Astrocyte of the cerebellum (primary cell): ENCODE measurements at regions not wholly inside any gene's neighbourhood (a gene's known extent, or its start where the extent isn't known, plus 50 kb on each side); places are given as distances from the start of the nearest gene placed in this dataset.

Experiments used
- DNase-seq: peaks from one replicate; pipeline ENCODE4 v3.0.0-alpha.2; 2011; ENCODE audit warnings: low read depth
- H3K4me3 ChIP-seq: 2 replicates; pipeline ENCODE4 v1.5.1; 2011; ENCODE audit warnings: mild to moderate bottlenecking, low read depth, low read length, moderate library complexity
- in situ Hi-C: cut with HindIII; loops from 2 replicates; pipeline ENCODE4 v1.10.0; 2017; ENCODE audit warnings: low sequenced_read_pairs
- TF ChIP-seq, protein P1 (sequence below): IDR thresholded peaks from 2 replicates; pipeline ENCODE4 v1.5.1; 2012; ENCODE audit warnings: low read length, low read depth, moderate library complexity, mild to moderate bottlenecking; ENCODE audit errors: missing control alignments

DNA sequence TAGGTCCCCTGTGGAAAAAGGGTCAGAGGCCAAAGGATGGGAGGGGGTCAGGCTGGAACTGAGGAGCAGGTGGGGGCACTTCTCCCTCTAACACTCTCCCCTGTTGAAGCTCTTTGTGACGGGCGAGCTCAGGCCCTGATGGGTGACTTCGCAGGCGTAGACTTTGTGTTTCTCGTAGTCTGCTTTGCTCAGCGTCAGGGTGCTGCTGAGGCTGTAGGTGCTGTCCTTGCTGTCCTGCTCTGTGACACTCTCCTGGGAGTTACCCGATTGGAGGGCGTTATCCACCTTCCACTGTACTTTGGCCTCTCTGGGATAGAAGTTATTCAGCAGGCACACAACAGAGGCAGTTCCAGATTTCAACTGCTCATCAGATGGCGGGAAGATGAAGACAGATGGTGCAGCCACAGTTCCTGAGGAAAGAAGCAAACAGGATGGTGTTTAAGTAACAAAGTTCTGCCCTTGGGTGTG, 165.8 kb downstream of the RPIA start:
- TF ChIP-seq, protein P1, sequence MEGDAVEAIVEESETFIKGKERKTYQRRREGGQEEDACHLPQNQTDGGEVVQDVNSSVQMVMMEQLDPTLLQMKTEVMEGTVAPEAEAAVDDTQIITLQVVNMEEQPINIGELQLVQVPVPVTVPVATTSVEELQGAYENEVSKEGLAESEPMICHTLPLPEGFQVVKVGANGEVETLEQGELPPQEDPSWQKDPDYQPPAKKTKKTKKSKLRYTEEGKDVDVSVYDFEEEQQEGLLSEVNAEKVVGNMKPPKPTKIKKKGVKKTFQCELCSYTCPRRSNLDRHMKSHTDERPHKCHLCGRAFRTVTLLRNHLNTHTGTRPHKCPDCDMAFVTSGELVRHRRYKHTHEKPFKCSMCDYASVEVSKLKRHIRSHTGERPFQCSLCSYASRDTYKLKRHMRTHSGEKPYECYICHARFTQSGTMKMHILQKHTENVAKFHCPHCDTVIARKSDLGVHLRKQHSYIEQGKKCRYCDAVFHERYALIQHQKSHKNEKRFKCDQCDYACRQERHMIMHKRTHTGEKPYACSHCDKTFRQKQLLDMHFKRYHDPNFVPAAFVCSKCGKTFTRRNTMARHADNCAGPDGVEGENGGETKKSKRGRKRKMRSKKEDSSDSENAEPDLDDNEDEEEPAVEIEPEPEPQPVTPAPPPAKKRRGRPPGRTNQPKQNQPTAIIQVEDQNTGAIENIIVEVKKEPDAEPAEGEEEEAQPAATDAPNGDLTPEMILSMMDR, result no peak
- in situ Hi-C loops, result no loop called here
- DNase-seq, result no peak
- no peak overlapping the region for H3K4me3 ChIP-seq

DNA sequence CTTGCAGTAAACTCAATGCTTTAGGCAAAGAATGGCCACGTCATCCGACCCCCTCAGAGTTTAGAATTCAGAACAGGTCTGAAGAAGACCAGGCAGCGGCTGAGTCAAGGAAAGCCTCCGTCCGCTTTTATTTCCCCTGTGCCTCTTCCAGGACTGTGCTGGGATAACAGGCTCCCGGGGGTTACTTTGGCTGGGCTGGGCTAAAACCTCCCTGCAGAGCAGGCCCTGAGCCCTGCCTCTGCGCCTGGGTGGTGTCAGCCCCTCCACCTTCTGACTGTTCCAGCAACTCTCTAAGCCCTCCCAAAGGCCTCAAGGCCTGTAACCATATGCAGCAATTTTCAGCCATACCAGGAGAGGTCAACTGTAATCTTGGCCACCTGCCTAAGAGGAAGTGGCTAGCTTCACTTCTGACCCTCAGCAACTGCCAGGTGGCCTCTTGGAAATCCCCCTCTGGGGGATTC, 166.5 kb downstream of the RPIA start:
- peak; percentile 13 for DNase-seq
- no peak overlapping the region for H3K4me3 ChIP-seq
- in situ Hi-C loops, result no loop called here
- TF ChIP-seq, protein P1, result no peak

DNA sequence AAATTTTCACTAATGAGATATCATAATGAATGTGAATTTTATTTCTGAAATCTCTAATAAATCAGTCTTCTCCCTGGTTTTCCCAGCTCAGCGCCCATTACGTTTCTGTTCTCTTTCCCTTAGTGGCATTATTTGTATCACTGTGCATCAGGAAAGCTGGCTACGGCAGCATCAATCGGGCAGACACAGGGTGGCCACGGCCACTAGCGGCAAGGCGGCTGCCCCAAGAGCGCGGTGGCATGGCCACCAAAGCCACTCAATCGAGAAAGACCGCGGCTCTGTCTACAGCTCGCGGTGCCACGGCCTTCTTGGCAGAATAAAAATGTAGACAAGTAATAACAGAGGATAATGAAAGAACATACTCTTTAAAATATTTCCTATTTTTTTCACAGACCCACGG, 168.0 kb downstream of the RPIA start:
- H3K4me3 ChIP-seq, result no peak overlapping the region
- in situ Hi-C loops, result no loop called here
- TF ChIP-seq, protein P1, result no peak
- DNase-seq, result no peak

DNA sequence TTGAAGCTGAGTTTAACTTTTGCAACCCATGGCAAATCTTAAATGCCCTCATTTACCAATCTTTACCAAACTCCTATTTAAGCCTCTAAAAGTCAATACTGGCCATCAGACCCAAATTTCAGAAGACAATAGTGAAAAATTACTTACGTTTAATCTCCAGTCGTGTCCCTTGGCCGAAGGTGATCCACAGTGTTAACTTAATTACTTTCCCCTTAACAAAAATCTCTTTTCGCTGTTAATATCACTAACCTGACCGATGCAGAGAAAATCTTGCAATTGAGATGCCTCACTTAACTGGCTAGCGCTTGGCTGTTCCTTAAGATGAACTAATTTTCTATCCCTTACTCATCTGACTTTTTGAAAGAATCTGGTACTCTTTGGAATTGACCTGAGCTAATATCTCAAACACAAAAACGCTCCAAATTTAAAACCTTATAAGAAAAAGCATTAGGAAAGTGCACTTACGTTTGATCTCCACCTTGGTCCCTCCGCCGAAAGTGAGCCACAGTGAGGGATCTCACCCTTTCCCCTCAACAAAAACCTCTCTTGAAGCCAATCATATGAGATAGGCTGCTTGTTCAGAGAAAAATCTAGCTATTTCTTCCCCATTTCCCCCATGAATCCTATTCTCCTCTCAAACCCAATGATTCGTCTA, 169.1 kb downstream of the RPIA start:
- in situ Hi-C loops, result no loop called here
- TF ChIP-seq, protein P1, result no peak
- H3K4me3 ChIP-seq, result no peak overlapping the region
- no peak for DNase-seq

DNA sequence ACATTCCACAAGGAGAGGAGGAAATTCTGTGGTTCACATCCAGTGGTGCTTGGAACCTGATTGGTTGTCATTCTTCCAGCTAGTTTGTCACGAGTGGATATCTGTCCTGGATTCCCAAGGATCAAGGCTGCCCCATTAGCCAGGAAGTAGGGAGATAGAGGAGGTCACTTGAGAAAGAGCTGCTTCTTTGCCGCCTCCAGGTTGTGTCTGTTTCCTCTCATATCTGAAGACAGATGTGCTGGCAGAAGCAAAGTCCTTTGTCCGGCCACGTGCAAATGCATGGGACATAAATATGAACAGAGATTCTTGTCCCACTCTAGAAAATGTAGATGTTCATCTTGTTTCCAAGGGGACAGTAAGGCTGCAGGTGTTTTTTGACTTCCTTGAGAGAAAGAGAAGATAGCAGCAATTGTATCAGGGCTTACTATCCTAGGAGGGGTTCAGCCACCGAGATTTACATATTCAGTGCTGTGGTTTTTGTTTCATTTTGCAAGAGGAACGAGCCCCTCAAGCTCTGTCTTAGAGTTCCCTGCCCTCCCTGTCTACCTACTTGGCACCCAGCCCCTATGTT, 174.4 kb downstream of the RPIA start:
- no peak for DNase-seq
- in situ Hi-C loops, result no loop called here
- H3K4me3 ChIP-seq, result no peak overlapping the region
- TF ChIP-seq, protein P1, result no peak

DNA sequence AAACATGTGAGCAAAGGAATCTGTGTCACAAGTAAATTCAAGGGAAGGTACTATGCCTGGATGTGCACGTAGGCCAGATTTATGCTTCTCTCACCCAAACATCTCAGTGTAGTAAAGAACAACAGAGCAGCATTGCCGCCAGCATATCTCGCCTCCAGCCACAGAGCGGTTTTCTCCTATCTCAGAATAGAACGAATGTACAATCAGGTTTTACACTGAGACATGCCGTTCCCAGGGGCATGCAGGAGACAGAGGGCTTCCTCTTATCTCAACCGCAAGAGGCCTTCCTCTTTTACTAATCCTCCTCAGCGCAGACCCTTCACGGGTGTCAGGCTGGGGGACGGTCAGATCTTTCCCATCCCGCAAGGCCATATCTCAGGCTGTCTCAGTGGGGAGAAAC, 175.3 kb downstream of the RPIA start:
- no peak for DNase-seq
- in situ Hi-C loops, result no loop called here
- H3K4me3 ChIP-seq, result no peak overlapping the region
- TF ChIP-seq, protein P1, result no peak
